Right lobe of liver (tissue), 6 donors: ENCODE measurements at regions not wholly inside any gene's neighbourhood (a gene's known extent, or its start where the extent isn't known, plus 50 kb on each side); places are given as distances from the start of the nearest gene placed in this dataset.

Experiments used
- ATAC-seq, 4 donors: fragments of 200-7000 bp; cut with Tn5 transposase; one replicate each; pipeline ENCODE4 v1.9.1; 2020; ENCODE audit warnings: mild to moderate bottlenecking in 4 of 4, moderate library complexity in 4 of 4
- DNase-seq, 3 donors: peaks; one replicate each; pipeline ENCODE4 v3.0.0-alpha.2; 2020
- H3K27ac ChIP-seq, 3 donors: fragments of 200-600 bp; one replicate each; pipeline ENCODE4 v1.8.0; 2022
- H3K27me3 ChIP-seq, 2 donors: fragments of 200-600 bp; one replicate each; pipeline ENCODE4 v1.8.0; 2022
- H3K36me3 ChIP-seq, 4 donors: fragments of 200-600 bp; sonication (generic) in 1 of 4; one replicate each; pipeline versions ENCODE4 v1.5.1 to v1.8.0; 2017 to 2022; ENCODE audit warnings: control low read depth in 1 of 4
- H3K4me1 ChIP-seq, 4 donors: fragments of 200-600 bp; sonication (generic) in 1 of 4; one replicate each; pipeline versions ENCODE4 v1.5.1 to v1.8.0; 2017 to 2022; ENCODE audit warnings: control low read depth in 1 of 4
- H3K4me3 ChIP-seq, 3 donors: fragments of 200-600 bp; one replicate each; pipeline ENCODE4 v1.8.0; 2022
- H3K9me3 ChIP-seq, 4 donors: fragments of 200-600 bp; sonication (generic) in 1 of 4; one replicate each; pipeline versions ENCODE4 v1.5.1 to v1.8.0; 2017 to 2022; ENCODE audit warnings: control low read depth in 1 of 4
- CTCF ChIP-seq, 4 donors: fragments of 200-600 bp in 3 of 4; fragments of 450-650 bp in 1 of 4; IDR thresholded peaks; one replicate each; pipeline versions ENCODE4 v1.5.1 to v1.8.0; 2016 to 2022; ENCODE audit warnings: antibody characterized with exemption in 4 of 4, mild to moderate bottlenecking in 2 of 4
- POLR2A ChIP-seq: fragments of 450-650 bp; IDR thresholded peaks from one replicate; pipeline ENCODE4 v1.6.1; 2017; ENCODE audit warnings: antibody characterized with exemption, mild to moderate bottlenecking
- WGBS: methylation state at CpG from one replicate; pipeline ENCODE4 v1.1.6; 2018; ENCODE audit warnings: low coverage, low lambda C conversion rate; ENCODE audit not compliant: insufficient coverage; ENCODE audit errors: missing lambda C conversion rate; 5-methylcytosine and 5-hydroxymethylcytosine counted together
- intact Hi-C, 2 donors: fragments of 100-400 bp; cut with DNase I; formaldehyde crosslinking; loops; one replicate each; pipeline versions ENCODE4 v1.11.2 to v1.14.1; 2022
- donor health status: DM: no; HTN: yes; CAD: no.
- donor health status: DM: no; HTN: no; CAD: no.
- donor health status: DM: no; HTN: no; CAD: no.
- donor health status: DM: no; HTN: yes; CAD: no.
- donor health status: DM: no; HTN: yes; CAD: no.

- peak overlapping the region in 1 of 3 donors; percentile 29 for H3K27ac ChIP-seq
- H3K27me3 ChIP-seq = no peaks in the 10 kb centered on the region
- ATAC-seq = peak; percentile 5 to 50 (median 15)
- DNase-seq = peak in 1 of 3 donors; percentile 60
- intact Hi-C loops = no loop called here
- WGBS = 16% methylated on average over 2 of the region's 2 CpGs
- H3K4me1 ChIP-seq = peaks cover 0 to 39% (median 18%) of the 10 kb centered on the region in 4 donors
- H3K9me3 ChIP-seq = no peaks in the 10 kb centered on the region
- no peak overlapping the region for H3K4me3 ChIP-seq
- H3K36me3 ChIP-seq = no peaks in the 10 kb centered on the region
- TF ChIP-seq POLR2A (no peak), CTCF (IDR thresholded peaks at IDR 0.05) (no peak)
These were observed 185.4 kb downstream of the TUBA3C start for GRCh38 chr13:18996221-18996620.

- H3K4me3 ChIP-seq = no peak overlapping the region
- DNase-seq (peak; percentile 54 to 83 (median 82)), ATAC-seq (peak; percentile 57 to 79 (median 74))
- peaks cover 0 to 39% (median 18%) of the 10 kb centered on the region in 4 donors for H3K4me1 ChIP-seq
- H3K36me3 ChIP-seq = no peaks in the 10 kb centered on the region
- WGBS = 33% methylated on average over 1 of the region's 1 CpG
- TF ChIP-seq CTCF (IDR thresholded peaks at IDR 0.05) = no peak
- TF ChIP-seq POLR2A = no peak
- peak overlapping the region in 1 of 3 donors; percentile 29 for H3K27ac ChIP-seq
- H3K9me3 ChIP-seq = no peaks in the 10 kb centered on the region
- intact Hi-C loops = no loop called here
- no peaks in the 10 kb centered on the region for H3K27me3 ChIP-seq
These were observed 186.3 kb downstream of the TUBA3C start for GRCh38 chr13:18995259-18995873.

DNA sequence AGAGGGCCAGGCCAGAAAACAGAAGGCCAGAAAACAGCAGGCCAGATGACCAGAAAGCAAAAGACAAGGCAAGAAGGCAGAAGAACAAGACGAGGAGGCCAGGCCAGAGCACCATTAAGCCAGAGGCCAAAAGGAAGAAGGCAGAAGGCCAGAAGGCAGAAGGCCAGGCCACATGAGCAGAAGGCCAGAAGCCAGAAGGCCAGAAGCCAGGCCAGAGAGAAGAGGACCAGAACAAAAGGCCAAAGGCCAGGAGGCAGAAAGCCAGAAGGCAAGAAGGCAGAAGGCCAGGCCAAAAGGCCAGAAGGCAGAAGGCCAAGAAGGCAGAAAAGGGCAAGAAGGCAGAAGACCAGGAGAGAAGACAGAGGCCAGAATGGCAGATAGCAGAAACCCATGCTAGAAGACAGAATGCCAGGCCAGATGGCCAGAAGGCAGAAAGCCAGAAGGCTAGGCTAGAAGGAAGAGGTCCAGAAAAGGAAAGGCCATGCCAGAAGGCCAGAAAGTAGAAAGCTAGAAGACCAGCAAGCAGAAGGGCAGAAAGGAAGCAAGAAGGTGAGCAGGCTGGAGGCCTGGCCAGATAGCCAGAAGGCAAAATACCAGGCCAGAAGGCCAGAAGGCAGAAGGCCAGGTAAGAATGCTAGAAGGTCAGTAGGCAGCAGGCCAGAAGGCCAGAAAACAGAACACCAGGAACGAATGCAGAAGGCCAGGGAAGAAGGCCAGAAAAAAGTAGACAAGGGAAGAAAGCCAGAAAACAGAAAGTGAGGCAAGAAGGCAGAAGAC lies 187.6 kb downstream of the TUBA3C start:
- DNase-seq = peak; percentile 63 to 85 (median 66)
- Histone ChIP-seq H3K4me3 (no peak overlapping the region), H3K27ac (no peak overlapping the region), H3K9me3 (no peaks in the 10 kb centered on the region), H3K36me3 (no peaks in the 10 kb centered on the region), H3K27me3 (no peaks in the 10 kb centered on the region), H3K4me1 (peaks cover 0 to 39% (median 18%) of the 10 kb centered on the region in 4 donors)
- WGBS = 22% methylated on average over 2 of the region's 2 CpGs
- TF ChIP-seq POLR2A = no peak
- no peak for TF ChIP-seq CTCF (IDR thresholded peaks at IDR 0.05)
- ATAC-seq = peak; percentile 29 to 72 (median 57)
- intact Hi-C loops = no loop called here

- peaks cover 0 to 39% (median 18%) of the 10 kb centered on the region in 4 donors for H3K4me1 ChIP-seq
- no peaks in the 10 kb centered on the region for H3K9me3 ChIP-seq
- no peak overlapping the region for H3K27ac ChIP-seq
- WGBS = 46% methylated on average over 1 of the region's 1 CpG
- DNase-seq (peak in 1 of 3 donors; percentile 74), ATAC-seq (peak in 2 of 4 donors; percentile 6 to 32)
- H3K4me3 ChIP-seq = no peak overlapping the region
- H3K36me3 ChIP-seq = no peaks in the 10 kb centered on the region
- intact Hi-C loops = no loop called here
- no peak for TF ChIP-seq CTCF (IDR thresholded peaks at IDR 0.05)
- no peak for TF ChIP-seq POLR2A
- no peaks in the 10 kb centered on the region for H3K27me3 ChIP-seq
These were observed 188.8 kb downstream of the TUBA3C start for GRCh38 chr13:18992791-18993190.
